ENCODE measurements at regions not wholly inside any gene's neighbourhood (a gene's known extent, or its start where the extent isn't known, plus 50 kb on each side); places are given as distances from the start of the nearest gene placed in this dataset.

- no peak for TF ChIP-seq SPI1 (IDR thresholded peaks at IDR 0.05; ENCODE audit: borderline replicate concordance, low read depth)
- no peak for TF ChIP-seq GABPA (IDR thresholded peaks at IDR 0.05; ENCODE audit: low read depth)
- TF ChIP-seq POLR2AphosphoS5 (IDR thresholded peaks at IDR 0.05; ENCODE audit: low read depth): no peak
- TF ChIP-seq CTCF (IDR thresholded peaks at IDR 0.05; ENCODE audit: insufficient read depth, low read length): no peak
- no peak for TF ChIP-seq REST (IDR thresholded peaks at IDR 0.05; ENCODE audit: insufficient replicate concordance, low read depth)
- H3K4me3 ChIP-seq (replicated peaks; ENCODE audit: insufficient read depth, low read length): no peak overlapping the region
- no peak overlapping the region for H3K27ac ChIP-seq (replicated peaks)
- DNase-seq (ENCODE audit: low read depth in 1 of 2, low spot score in 1 of 2): no peak
- no peaks in the 10 kb centered on the region for H3K27me3 ChIP-seq (ENCODE audit: insufficient read depth, poor library complexity, severe bottlenecking)
These were observed 193.9 kb downstream of the KCTD12 start for GRCh38 chr13:76692346-76692745.

GRCh38 chr13:76690611-76691010, 195.6 kb downstream of the KCTD12 start:
- DNase-seq (ENCODE audit: low read depth in 1 of 2, low spot score in 1 of 2): no peak
- no peaks in the 10 kb centered on the region for H3K27me3 ChIP-seq (ENCODE audit: insufficient read depth, poor library complexity, severe bottlenecking)
- no peak for TF ChIP-seq GABPA (IDR thresholded peaks at IDR 0.05; ENCODE audit: low read depth)
- no peak for TF ChIP-seq REST (IDR thresholded peaks at IDR 0.05; ENCODE audit: insufficient replicate concordance, low read depth)
- TF ChIP-seq CTCF (IDR thresholded peaks at IDR 0.05; ENCODE audit: insufficient read depth, low read length): no peak
- TF ChIP-seq SPI1 (IDR thresholded peaks at IDR 0.05; ENCODE audit: borderline replicate concordance, low read depth): no peak
- TF ChIP-seq POLR2AphosphoS5 (IDR thresholded peaks at IDR 0.05; ENCODE audit: low read depth): no peak
- H3K4me3 ChIP-seq (replicated peaks; ENCODE audit: insufficient read depth, low read length): no peak overlapping the region
- no peak overlapping the region for H3K27ac ChIP-seq (replicated peaks)

GRCh38 chr13:76687467-76687866, 198.7 kb downstream of the KCTD12 start:
- H3K4me3 ChIP-seq (replicated peaks; ENCODE audit: insufficient read depth, low read length): no peak overlapping the region
- peak in 1 of 2 experiments; percentile 7 for DNase-seq (ENCODE audit: low read depth in 1 of 2, low spot score in 1 of 2)
- no peak overlapping the region for H3K27ac ChIP-seq (replicated peaks)
- peak; percentile 10; the same call in 1 of the 2 replicates for TF ChIP-seq SPI1 (IDR thresholded peaks at IDR 0.05; ENCODE audit: borderline replicate concordance, low read depth)
- no peak for TF ChIP-seq CTCF (IDR thresholded peaks at IDR 0.05; ENCODE audit: insufficient read depth, low read length)
- no peak for TF ChIP-seq REST (IDR thresholded peaks at IDR 0.05; ENCODE audit: insufficient replicate concordance, low read depth)
- no peak for TF ChIP-seq POLR2AphosphoS5 (IDR thresholded peaks at IDR 0.05; ENCODE audit: low read depth)
- TF ChIP-seq GABPA (IDR thresholded peaks at IDR 0.05; ENCODE audit: low read depth): no peak
- H3K27me3 ChIP-seq (ENCODE audit: insufficient read depth, poor library complexity, severe bottlenecking): no peaks in the 10 kb centered on the region
